DMS53 treated with DMSO at 0.1 percent for 48 hours (cell line): ENCODE measurements at regions not wholly inside any gene's neighbourhood (a gene's known extent, or its start where the extent isn't known, plus 50 kb on each side); places are given as distances from the start of the nearest gene placed in this dataset.
"Not testable (repeated sequence)": the region's sequence is repeated elsewhere in the genome, so short reads cannot be mapped to it uniquely, and the experiment has no call there.

Source experiments
- DNase-seq: peaks from one replicate; lab custom pipeline; 2025; ENCODE audit not compliant: unreplicated experiment; lab: John Stamatoyannopoulos, UW

GRCh38 chr16:59510008-59510424 lies 775.9 kb upstream of the GOT2 start:
- no peak for DNase-seq

GRCh38 chr16:59500601-59501000 lies 766.5 kb upstream of the GOT2 start:
- DNase-seq = no peak

GRCh38 chr16:59487067-59487466 lies 753.0 kb upstream of the GOT2 start:
- no peak for DNase-seq

GRCh38 chr16:59484833-59485516 lies 750.9 kb upstream of the GOT2 start:
- DNase-seq = no peak

GRCh38 chr16:59478838-59479237 lies 744.7 kb upstream of the GOT2 start:
- DNase-seq = no peak

GRCh38 chr16:59470556-59470955 lies 736.4 kb upstream of the GOT2 start:
- no peak for DNase-seq

GRCh38 chr16:59469266-59469665 lies 735.1 kb upstream of the GOT2 start:
- no peak for DNase-seq

GRCh38 chr16:59463776-59464175 lies 729.7 kb upstream of the GOT2 start:
- DNase-seq = no peak

GRCh38 chr16:59459806-59460205 lies 725.7 kb upstream of the GOT2 start:
- DNase-seq = no peak

- DNase-seq = no peak
Observed at GRCh38 chr16:59455497-59455896, 721.4 kb upstream of the GOT2 start.

- DNase-seq = not testable (repeated sequence)
Observed at GRCh38 chr16:59450513-59450912, 716.4 kb upstream of the GOT2 start.

GRCh38 chr16:59440502-59440901 lies 706.4 kb upstream of the GOT2 start:
- DNase-seq = no peak

- DNase-seq = no peak
Observed at GRCh38 chr16:59432896-59433295, 698.8 kb upstream of the GOT2 start.

- DNase-seq = no peak
Observed at GRCh38 chr16:59432276-59432675, 698.2 kb upstream of the GOT2 start.

GRCh38 chr16:59424714-59425273 lies 690.7 kb upstream of the GOT2 start:
- DNase-seq = no peak

- no peak for DNase-seq
Observed at GRCh38 chr16:59411961-59412841, 678.1 kb upstream of the GOT2 start.

- no peak for DNase-seq
Observed at GRCh38 chr16:59410451-59410850, 676.3 kb upstream of the GOT2 start.

- DNase-seq = no peak
Observed at GRCh38 chr16:59405802-59406201, 671.7 kb upstream of the GOT2 start.

- no peak for DNase-seq
Observed at GRCh38 chr16:59404509-59404908, 670.4 kb upstream of the GOT2 start.

GRCh38 chr16:59400830-59401229 lies 666.7 kb upstream of the GOT2 start:
- no peak for DNase-seq

GRCh38 chr16:59397638-59398037 lies 663.5 kb upstream of the GOT2 start:
- no peak for DNase-seq

GRCh38 chr16:59394526-59394925 lies 660.4 kb upstream of the GOT2 start:
- DNase-seq = no peak
